Epithelial cell of esophagus (primary cell): ENCODE measurements at regions not wholly inside any gene's neighbourhood (a gene's known extent, or its start where the extent isn't known, plus 50 kb on each side); places are given as distances from the start of the nearest gene placed in this dataset.
"Not testable (repeated sequence)": the region's sequence is repeated elsewhere in the genome, so short reads cannot be mapped to it uniquely, and the experiment has no call there.

Source experiments
- DNase-seq: peaks from one replicate; pipeline ENCODE4 v3.0.0; 2010; ENCODE audit warnings: low read depth
- H3K4me3 ChIP-seq: 2 replicates; pipeline ENCODE4 v1.5.1; 2011; ENCODE audit warnings: mild to moderate bottlenecking, low read length, control low read depth
- TF ChIP-seq, protein P1 (sequence below): IDR thresholded peaks from 2 replicates; pipeline ENCODE4 v1.5.1; 2011; ENCODE audit warnings: low read depth, mild to moderate bottlenecking, low read length, control low read depth, inconsistent platforms; ENCODE audit not compliant: insufficient read depth; ENCODE audit errors: missing control alignments

DNA sequence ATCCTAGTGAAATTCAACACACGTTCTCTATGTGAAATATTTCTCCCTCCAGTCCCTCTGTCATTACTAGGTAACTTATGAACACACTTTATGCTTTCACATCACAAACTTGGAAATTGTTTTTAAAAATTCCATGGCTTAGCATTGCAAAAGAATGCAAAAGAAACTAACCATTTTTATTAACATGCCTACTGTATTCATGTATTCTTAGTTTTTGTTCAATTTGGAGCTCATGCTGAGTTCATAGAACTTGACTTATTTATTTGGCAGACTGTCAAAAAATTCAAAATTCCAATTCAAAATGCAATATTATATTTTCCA is 155.0 kb upstream of the SEMA3C start:
- TF ChIP-seq, protein P1, sequence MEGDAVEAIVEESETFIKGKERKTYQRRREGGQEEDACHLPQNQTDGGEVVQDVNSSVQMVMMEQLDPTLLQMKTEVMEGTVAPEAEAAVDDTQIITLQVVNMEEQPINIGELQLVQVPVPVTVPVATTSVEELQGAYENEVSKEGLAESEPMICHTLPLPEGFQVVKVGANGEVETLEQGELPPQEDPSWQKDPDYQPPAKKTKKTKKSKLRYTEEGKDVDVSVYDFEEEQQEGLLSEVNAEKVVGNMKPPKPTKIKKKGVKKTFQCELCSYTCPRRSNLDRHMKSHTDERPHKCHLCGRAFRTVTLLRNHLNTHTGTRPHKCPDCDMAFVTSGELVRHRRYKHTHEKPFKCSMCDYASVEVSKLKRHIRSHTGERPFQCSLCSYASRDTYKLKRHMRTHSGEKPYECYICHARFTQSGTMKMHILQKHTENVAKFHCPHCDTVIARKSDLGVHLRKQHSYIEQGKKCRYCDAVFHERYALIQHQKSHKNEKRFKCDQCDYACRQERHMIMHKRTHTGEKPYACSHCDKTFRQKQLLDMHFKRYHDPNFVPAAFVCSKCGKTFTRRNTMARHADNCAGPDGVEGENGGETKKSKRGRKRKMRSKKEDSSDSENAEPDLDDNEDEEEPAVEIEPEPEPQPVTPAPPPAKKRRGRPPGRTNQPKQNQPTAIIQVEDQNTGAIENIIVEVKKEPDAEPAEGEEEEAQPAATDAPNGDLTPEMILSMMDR, result no peak
- no peak overlapping the region for H3K4me3 ChIP-seq
- no peak for DNase-seq

GRCh38 chr7:81070956-81071355 is 152.1 kb upstream of the SEMA3C start:
- TF ChIP-seq, protein P1, result no peak
- DNase-seq, result no peak
- no peak overlapping the region for H3K4me3 ChIP-seq

GRCh38 chr7:81066797-81067196 is 147.9 kb upstream of the SEMA3C start:
- no peak for DNase-seq
- H3K4me3 ChIP-seq, result no peak overlapping the region
- TF ChIP-seq, protein P1, result no peak

GRCh38 chr7:81064426-81064825 is 145.6 kb upstream of the SEMA3C start:
- TF ChIP-seq, protein P1, result no peak
- DNase-seq, result no peak
- no peak overlapping the region for H3K4me3 ChIP-seq

DNA sequence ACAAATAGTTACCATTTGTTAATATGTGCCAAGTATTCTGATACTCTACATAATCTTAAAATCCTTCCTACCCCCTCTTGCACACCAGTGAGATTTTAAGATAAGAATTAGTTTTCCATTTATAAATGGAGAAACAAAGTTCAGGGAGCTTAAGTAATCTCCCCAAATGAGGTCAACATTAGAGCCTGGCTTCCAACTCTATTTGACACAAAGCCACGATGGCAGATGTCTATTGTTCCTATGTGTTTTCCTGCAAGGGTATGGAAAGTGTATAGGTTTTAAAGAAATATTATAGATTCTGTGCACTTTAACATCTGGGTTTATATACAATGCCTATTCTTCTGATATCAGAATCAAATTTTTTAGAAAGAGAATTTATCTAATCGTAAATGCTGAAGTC is 143.9 kb upstream of the SEMA3C start:
- no peak overlapping the region for H3K4me3 ChIP-seq
- DNase-seq, result no peak
- TF ChIP-seq, protein P1, result no peak

- DNase-seq, H3K4me3 ChIP-seq: not testable (repeated sequence)
These were observed 138.6 kb upstream of the SEMA3C start for GRCh38 chr7:81057469-81057868.

DNA sequence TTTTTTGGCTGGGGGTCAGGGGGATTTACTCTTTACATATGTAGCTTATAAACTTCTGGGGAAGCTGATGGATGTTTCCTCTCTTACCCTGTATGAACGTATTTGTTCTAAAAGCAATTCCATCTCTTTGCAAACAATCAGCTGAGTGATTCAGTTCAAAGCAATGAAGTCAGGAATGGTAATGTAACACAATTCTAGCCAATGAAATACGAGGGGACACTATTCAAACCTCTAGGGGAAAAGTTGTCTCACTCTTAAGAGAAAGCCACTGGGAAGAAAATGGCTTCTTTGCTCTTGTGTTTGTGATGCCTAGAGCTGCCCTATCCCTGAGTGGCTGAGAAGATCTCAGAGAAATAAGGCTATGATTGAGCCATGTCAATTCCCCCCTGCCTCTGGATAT is 134.8 kb upstream of the SEMA3C start:
- no peak overlapping the region for H3K4me3 ChIP-seq
- TF ChIP-seq, protein P1, result no peak
- DNase-seq, result peak; percentile 40

DNA sequence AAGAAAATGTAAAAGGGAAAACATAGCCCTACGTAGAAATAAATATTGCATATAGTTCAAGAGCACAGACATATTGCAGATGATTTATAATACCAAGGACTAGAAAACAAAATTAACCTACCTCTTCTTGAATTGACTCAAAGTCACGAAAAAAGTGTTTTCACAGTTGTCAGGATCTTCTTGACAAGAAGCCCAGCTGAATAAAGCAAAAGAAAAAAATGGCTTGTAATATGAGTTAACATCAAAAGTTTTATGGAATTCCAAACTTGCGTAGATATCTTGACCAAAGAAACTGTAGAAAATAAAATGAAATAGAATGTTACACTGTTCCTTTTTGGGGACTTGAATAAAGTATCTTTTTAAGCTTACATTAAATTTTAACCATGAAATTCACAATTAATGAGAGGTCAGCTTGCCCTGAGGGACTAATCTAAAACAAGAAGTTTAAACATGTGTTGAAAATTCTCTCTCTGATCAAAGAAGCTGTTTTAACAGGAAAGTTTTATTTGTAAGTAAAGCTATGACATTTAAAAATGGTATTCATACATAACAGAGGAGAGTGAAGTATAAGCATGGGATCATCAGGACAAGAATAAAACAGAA is 133.1 kb upstream of the SEMA3C start:
- TF ChIP-seq, protein P1, result no peak
- DNase-seq, result no peak
- no peak overlapping the region for H3K4me3 ChIP-seq
